ENCODE measurements at regions not wholly inside any gene's neighbourhood (a gene's known extent, or its start where the extent isn't known, plus 50 kb on each side); places are given as distances from the start of the nearest gene placed in this dataset.

DNA sequence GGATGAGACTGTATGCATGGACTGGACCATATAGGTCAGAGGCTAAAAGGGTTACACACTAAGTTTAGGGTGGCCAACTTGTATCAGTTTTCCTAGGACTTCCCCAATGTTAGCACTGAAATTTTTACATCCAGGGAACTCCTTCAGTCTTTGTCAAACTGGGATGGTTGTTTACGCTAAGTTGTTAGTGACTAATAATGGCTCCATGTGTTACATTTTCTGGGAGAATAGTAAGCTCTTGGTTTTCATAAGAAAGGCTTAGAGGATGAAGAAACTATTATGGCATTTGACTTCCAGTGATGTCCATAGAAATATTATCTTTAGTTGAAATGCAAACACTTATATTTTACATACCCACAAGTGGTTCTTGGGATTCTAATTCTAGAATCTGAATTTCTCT lies 57.9 kb upstream of the ST3GAL6 start:
- TF ChIP-seq, protein P1, sequence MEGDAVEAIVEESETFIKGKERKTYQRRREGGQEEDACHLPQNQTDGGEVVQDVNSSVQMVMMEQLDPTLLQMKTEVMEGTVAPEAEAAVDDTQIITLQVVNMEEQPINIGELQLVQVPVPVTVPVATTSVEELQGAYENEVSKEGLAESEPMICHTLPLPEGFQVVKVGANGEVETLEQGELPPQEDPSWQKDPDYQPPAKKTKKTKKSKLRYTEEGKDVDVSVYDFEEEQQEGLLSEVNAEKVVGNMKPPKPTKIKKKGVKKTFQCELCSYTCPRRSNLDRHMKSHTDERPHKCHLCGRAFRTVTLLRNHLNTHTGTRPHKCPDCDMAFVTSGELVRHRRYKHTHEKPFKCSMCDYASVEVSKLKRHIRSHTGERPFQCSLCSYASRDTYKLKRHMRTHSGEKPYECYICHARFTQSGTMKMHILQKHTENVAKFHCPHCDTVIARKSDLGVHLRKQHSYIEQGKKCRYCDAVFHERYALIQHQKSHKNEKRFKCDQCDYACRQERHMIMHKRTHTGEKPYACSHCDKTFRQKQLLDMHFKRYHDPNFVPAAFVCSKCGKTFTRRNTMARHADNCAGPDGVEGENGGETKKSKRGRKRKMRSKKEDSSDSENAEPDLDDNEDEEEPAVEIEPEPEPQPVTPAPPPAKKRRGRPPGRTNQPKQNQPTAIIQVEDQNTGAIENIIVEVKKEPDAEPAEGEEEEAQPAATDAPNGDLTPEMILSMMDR (conservative IDR thresholded peaks at IDR 0.05 in 1 of 2, IDR thresholded peaks at IDR 0.05 in 1 of 2; ENCODE audit: extremely low read depth in 1 of 2, insufficient read depth in 1 of 2, low read depth in 1 of 2, low read length in 2 of 2), result no peak
- TF ChIP-seq EZH2 (IDR thresholded peaks at IDR 0.05; ENCODE audit: borderline replicate concordance, low read length), result no peak

Measured in mammary epithelial cell (primary cell).